ENCODE measurements at regions not wholly inside any gene's neighbourhood (a gene's known extent, or its start where the extent isn't known, plus 50 kb on each side); places are given as distances from the start of the nearest gene placed in this dataset.

DNA sequence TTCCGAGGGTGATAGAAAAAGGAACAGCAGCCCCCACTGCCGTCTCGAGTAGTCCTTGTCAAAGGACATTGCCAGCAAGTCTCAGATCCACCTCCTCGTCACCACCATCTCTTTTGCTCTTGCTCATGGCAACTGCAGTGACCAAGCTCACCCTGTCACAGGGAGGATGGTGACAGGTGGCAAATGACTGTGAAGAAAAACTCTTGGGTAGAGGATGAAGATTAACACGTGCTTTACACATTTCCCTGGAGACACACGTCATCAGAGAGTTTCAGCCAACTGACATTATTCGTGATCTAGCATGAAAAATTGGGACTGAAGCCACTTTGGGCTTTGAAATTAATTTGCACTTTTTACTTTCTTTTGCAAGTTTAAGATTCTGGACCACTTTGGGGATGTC lies 174.3 kb downstream of the EBLN2 start:
- H3K4me3 ChIP-seq (ENCODE audit: control insufficient read depth, low read depth, low read length), result no peak overlapping the region
- DNase-seq (ENCODE audit: low read depth), result no peak
- TF ChIP-seq, protein P1, sequence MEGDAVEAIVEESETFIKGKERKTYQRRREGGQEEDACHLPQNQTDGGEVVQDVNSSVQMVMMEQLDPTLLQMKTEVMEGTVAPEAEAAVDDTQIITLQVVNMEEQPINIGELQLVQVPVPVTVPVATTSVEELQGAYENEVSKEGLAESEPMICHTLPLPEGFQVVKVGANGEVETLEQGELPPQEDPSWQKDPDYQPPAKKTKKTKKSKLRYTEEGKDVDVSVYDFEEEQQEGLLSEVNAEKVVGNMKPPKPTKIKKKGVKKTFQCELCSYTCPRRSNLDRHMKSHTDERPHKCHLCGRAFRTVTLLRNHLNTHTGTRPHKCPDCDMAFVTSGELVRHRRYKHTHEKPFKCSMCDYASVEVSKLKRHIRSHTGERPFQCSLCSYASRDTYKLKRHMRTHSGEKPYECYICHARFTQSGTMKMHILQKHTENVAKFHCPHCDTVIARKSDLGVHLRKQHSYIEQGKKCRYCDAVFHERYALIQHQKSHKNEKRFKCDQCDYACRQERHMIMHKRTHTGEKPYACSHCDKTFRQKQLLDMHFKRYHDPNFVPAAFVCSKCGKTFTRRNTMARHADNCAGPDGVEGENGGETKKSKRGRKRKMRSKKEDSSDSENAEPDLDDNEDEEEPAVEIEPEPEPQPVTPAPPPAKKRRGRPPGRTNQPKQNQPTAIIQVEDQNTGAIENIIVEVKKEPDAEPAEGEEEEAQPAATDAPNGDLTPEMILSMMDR (IDR thresholded peaks at IDR 0.05; ENCODE audit: control insufficient read depth, insufficient read depth, low read depth, low read length, missing control alignments), result no peak

DNA sequence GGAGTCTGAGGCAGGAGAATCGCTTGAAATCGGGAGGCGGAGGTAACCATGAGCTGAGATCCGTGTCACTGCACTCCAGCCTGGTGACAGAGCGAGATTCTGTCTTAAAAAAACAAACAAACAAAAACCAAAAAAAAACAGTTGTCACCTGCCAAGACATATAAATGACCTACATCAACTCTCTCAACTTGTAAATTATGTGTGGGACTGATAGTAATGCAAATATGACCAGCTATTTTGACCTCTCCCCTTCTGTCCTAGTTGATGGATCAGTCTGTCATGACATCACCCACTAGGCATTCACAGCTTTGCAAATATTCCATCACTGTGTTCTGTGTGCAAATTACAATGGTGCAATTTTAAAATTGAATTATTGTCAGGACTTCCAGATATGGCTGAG lies 175.4 kb downstream of the EBLN2 start:
- TF ChIP-seq, protein P1 (IDR thresholded peaks at IDR 0.05; ENCODE audit: control insufficient read depth, insufficient read depth, low read depth, low read length, missing control alignments), result no peak

DNA sequence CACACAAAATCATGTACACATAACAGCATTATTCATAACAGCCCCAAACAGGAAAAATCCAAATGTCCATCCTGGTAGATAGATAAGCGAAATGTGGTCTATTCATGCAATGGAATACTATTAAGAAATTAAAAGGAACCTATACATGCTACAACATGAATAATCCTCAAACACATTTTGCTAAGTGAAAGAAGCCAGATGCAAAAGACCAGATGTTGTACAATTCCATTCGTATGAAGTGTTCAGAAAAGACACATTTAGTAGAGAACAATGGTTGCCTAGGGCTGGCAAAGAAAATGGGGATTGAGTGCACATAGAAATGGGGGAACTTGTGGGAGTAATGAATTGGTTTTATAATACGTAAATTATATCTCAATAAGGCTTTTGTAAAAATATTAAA lies 182.3 kb downstream of the EBLN2 start:
- TF ChIP-seq, protein P1 (IDR thresholded peaks at IDR 0.05; ENCODE audit: control insufficient read depth, insufficient read depth, low read depth, low read length, missing control alignments), result no peak
- DNase-seq (ENCODE audit: low read depth), result no peak
- H3K4me3 ChIP-seq (ENCODE audit: control insufficient read depth, low read depth, low read length), result no peak overlapping the region

More for the DNA sequence above, 175.4 kb downstream of the EBLN2 start:
- H3K4me3 ChIP-seq (ENCODE audit: control insufficient read depth, low read depth, low read length), result no peak overlapping the region
- no peak for DNase-seq (ENCODE audit: low read depth)

DNA sequence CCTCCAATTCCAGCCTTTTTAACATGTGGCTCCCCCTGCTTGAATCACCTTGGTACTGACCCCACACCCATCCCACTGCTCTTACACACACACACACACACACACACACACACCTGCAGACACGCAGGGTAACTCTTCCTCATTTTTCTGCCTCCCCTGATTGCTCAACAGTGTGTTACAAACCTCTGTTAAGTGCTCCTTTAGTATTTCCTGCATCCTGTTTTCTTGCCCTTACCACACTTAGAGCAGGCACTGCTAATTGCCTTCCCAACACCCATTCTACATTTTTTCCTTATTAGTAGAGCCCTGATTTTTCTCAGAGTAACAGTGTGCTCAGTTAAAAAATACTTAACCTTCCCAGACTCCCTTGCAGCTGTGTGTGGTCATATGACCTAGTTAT lies 184.0 kb downstream of the EBLN2 start:
- no peak for DNase-seq (ENCODE audit: low read depth)
- no peak overlapping the region for H3K4me3 ChIP-seq (ENCODE audit: control insufficient read depth, low read depth, low read length)
- TF ChIP-seq, protein P1 (IDR thresholded peaks at IDR 0.05; ENCODE audit: control insufficient read depth, insufficient read depth, low read depth, low read length, missing control alignments), result no peak

DNA sequence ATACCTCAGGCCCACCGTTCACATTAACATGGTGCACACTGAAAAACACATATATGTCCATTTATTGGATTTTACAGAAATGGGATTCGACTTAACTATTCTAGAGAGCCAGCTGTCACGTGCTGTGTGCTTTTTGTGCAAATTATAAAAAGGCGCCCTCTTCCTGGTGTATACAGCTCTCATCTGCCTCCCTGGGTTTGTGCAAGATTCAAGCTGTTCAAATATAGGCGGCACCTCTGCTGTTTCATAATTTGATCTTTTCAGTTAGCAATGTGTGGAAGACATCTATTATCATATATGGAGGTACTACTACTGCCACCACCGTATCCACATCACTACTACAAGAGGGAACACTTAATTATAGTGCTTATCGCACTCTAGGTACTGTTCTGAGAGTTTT lies 187.6 kb downstream of the EBLN2 start:
- TF ChIP-seq, protein P1 (IDR thresholded peaks at IDR 0.05; ENCODE audit: control insufficient read depth, insufficient read depth, low read depth, low read length, missing control alignments), result no peak
- no peak for DNase-seq (ENCODE audit: low read depth)
- no peak overlapping the region for H3K4me3 ChIP-seq (ENCODE audit: control insufficient read depth, low read depth, low read length)

DNA sequence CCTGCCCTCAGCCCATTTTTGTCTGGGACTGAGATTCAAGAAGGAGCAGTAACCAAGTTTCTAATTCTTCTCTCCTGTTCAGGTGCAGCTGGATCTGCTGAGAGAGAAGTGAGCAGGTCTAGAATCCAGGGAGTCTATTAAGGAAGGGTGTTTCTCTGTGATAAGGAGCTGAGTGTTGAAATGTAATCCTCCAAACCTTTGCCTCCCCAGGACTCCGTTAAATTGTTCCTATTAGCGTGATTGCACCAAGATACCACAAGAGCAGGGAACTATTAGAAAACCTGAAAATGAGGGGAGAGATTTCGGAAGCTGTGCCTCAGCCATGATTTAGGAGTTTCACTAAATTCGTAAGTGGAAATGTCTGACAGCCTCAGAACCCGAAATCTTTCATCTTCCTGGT lies 192.6 kb downstream of the EBLN2 start:
- TF ChIP-seq, protein P1 (IDR thresholded peaks at IDR 0.05; ENCODE audit: control insufficient read depth, insufficient read depth, low read depth, low read length, missing control alignments), result no peak
- no peak overlapping the region for H3K4me3 ChIP-seq (ENCODE audit: control insufficient read depth, low read depth, low read length)
- DNase-seq (ENCODE audit: low read depth), result no peak

DNA sequence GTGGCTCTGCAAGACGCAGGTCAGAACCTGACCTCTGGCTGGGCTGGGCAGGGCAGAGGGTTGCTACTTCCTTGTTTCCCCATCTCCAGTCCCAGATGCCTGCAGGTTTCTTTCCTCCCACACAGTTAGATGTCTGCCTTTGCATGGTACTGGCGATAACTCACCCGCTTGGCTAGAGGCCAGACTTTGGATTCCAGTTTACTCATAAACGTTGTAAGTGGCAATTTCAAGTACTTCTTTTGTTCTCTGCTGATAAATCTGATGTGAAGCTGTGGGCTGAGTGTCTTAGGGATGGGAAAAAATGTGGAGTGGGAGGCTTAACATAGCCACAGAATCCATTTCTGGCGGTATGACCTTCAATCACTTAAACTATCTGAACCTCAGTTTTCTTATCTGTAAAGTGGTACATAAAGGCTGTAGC lies 194.2 kb downstream of the EBLN2 start:
- DNase-seq (ENCODE audit: low read depth), result peak; percentile 77
- H3K4me3 ChIP-seq (ENCODE audit: control insufficient read depth, low read depth, low read length), result no peak overlapping the region
- TF ChIP-seq, protein P1 (IDR thresholded peaks at IDR 0.05; ENCODE audit: control insufficient read depth, insufficient read depth, low read depth, low read length, missing control alignments), result no peak

All from AG09309 (cell line).